Pancreas (tissue), 10 donors: ENCODE measurements at regions not wholly inside any gene's neighbourhood (a gene's known extent, or its start where the extent isn't known, plus 50 kb on each side); places are given as distances from the start of the nearest gene placed in this dataset.

Experiments used
- ATAC-seq, 4 donors: fragments of 200-7000 bp; cut with Tn5 transposase; one replicate each; pipeline versions ENCODE4 v1.8.0 to v1.9.1; 2020; ENCODE audit warnings: mild to moderate bottlenecking in 4 of 4, moderate library complexity in 4 of 4
- DNase-seq, 6 donors: peaks; one replicate each; pipeline ENCODE4 v3.0.0-alpha.2; 2020
- FAIRE-seq: peaks from 2 replicates; lab custom pipeline; 2012; peaks lifted over from hg19 to GRCh38; lab: Jason Lieb, UNC
- H3K27ac ChIP-seq, 4 donors: fragments of 200-600 bp; sonication (generic); 1 replicate in 3 of 4; 2 replicates in 1 of 4; pipeline versions ENCODE4 v1.5.0 to v1.8.0; 2020
- H3K27me3 ChIP-seq, 4 donors: fragments of 200-600 bp; one replicate each; pipeline ENCODE4 v1.8.0; 2021
- H3K36me3 ChIP-seq, 3 donors: fragments of 200-600 bp; sonication (generic) in 1 of 3; one replicate each; pipeline versions ENCODE4 v1.5.0 to v1.8.0; 2020 to 2021
- H3K4me1 ChIP-seq, 3 donors: fragments of 200-600 bp; one replicate each; pipeline ENCODE4 v1.8.0; 2021
- H3K4me3 ChIP-seq, 4 donors: fragments of 200-600 bp; sonication (generic) in 2 of 4; one replicate each; pipeline versions ENCODE4 v1.5.0 to v1.8.0; 2020 to 2021
- H3K9me3 ChIP-seq, 4 donors: fragments of 200-600 bp; one replicate each; pipeline ENCODE4 v1.8.0; 2021
- WGBS, 2 donors: extraction: QIAGEN DNeasy Blood & Tissue Kit; methylation state at CpG; one replicate each; pipeline ENCODE4 v1.1.7; 2013; 5-methylcytosine and 5-hydroxymethylcytosine counted together
- intact Hi-C, 3 donors: fragments of 100-400 bp; cut with DNase I; formaldehyde crosslinking; loops; one replicate each; pipeline versions ENCODE4 v1.11.1 to v1.14.2; 2022
- TF ChIP-seq, protein P1 (sequence below), 4 donors: fragments of 200-600 bp; sonication (generic) in 3 of 4; IDR thresholded peaks; one replicate each; pipeline versions ENCODE4 v1.5.0 to v1.8.0; 2021; ENCODE audit warnings: antibody characterized with exemption in 4 of 4
- donor health status: healthy with polysubstance abuse.
- donor health status: DM: no; HTN: no; CAD: no; lungs with moderate emphysema.
- donor health status: DM: no; HTN: no; CAD: no.
- donor health status: control.
- donor health status: control.
- donor health status: Bipolar disorder and iron deficiency.
- donor health status: DM: yes; HTN: yes; CAD: no.
- donor health status: DM: no; HTN: no; CAD: no.
- donor health status: DM: no; HTN: no; CAD: no.
- donor health status: DM: yes; HTN: yes; CAD: no.

DNA sequence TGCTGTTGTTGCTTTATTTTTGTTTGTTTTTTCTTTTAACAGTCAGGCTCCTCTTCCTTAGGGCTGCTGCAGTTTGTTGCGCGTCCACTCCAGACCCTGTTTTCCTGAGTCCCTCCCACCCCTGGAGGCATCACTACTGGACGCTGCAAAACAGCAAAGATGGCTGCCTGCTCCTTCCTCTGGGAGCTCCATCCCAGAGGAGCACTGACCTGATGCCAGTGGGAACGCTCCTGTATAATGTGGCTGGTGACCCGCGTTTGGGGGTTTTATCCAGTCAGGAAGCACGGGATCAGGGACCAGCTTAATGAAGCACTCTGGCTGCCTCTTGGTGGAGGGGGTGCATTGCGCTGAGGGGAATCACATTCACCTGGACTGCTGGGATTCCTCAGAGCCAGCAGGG is 1005.6 kb downstream of the CDH8 start:
- intact Hi-C loops: no loop called here
- Histone ChIP-seq H3K27me3 (no peaks in the 10 kb centered on the region), H3K9me3 (no peaks in the 10 kb centered on the region), H3K4me3 (no peak overlapping the region), H3K27ac (no peak overlapping the region), H3K4me1 (no peaks in the 10 kb centered on the region), H3K36me3 (no peaks in the 10 kb centered on the region)
- DNase-seq (no peak), ATAC-seq (no peak), FAIRE-seq (no peak)
- TF ChIP-seq, protein P1, sequence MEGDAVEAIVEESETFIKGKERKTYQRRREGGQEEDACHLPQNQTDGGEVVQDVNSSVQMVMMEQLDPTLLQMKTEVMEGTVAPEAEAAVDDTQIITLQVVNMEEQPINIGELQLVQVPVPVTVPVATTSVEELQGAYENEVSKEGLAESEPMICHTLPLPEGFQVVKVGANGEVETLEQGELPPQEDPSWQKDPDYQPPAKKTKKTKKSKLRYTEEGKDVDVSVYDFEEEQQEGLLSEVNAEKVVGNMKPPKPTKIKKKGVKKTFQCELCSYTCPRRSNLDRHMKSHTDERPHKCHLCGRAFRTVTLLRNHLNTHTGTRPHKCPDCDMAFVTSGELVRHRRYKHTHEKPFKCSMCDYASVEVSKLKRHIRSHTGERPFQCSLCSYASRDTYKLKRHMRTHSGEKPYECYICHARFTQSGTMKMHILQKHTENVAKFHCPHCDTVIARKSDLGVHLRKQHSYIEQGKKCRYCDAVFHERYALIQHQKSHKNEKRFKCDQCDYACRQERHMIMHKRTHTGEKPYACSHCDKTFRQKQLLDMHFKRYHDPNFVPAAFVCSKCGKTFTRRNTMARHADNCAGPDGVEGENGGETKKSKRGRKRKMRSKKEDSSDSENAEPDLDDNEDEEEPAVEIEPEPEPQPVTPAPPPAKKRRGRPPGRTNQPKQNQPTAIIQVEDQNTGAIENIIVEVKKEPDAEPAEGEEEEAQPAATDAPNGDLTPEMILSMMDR (IDR thresholded peaks at IDR 0.05): no peak
- WGBS, 2 donors: 74 to 94% methylated on average over 8 of the region's 8 CpGs

DNA sequence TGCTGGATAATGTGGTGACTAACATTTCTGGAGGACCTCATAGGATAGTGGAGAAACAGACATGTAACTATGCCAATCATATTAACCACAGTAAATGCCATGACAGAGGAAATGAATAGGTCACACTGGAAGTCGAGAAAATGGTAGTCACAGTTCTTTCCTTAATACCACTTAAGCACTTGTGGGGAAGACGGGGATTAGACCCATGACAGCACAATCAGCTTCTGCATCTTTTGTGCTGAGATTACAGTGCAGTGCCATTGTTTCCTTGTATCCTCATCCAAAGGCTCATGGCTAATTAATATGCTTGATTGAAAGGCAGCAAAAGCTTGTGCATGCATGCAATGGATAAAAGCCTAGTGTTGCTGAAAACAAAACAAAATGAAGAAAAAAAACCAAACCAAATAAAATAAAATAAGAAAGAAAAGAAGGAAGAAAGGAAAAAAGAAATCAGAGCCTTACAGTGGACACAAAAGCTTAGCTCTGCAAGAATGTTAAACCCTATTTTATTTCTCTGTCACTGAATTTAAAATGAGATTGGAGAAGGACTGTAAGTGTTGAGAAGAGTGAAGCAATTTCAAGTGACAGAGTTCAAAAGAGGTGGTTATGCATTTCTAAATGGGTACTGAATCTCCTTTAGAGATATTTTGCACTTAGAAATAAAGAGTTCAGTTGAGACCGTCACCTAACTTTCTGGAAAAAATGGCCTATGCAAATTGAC is 1011.9 kb downstream of the CDH8 start:
- Histone ChIP-seq H3K27me3 (no peaks in the 10 kb centered on the region), H3K36me3 (no peaks in the 10 kb centered on the region), H3K4me3 (no peak overlapping the region), H3K27ac (no peak overlapping the region), H3K9me3 (no peaks in the 10 kb centered on the region), H3K4me1 (no peaks in the 10 kb centered on the region)
- WGBS, 2 donors: 28 to 41% methylated on average over 3 of the region's 3 CpGs
- ATAC-seq (no peak), FAIRE-seq (no peak), DNase-seq (no peak)
- intact Hi-C loops: no loop called here
- TF ChIP-seq, protein P1 (IDR thresholded peaks at IDR 0.05): no peak

DNA sequence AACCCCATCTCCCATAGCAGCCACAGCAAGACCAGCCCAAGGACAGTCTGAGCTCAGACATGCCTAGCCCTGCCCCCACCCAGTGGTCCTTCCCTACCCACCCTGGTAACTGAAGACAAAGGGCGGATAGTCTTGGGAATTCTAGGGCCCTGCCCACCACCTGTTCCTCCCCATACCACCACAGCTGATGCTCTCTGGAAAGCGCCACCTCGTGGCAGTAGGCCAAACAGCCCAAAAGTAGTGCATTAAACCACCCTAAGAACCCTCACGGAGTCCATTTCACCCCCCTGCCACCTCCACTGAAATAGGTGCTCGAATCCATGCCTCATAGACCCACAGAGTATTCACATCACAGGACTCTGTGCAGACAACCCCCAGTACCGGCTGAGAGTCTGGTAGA is 1021.4 kb downstream of the CDH8 start:
- Histone ChIP-seq H3K4me1 (no peaks in the 10 kb centered on the region), H3K27ac (no peak overlapping the region), H3K4me3 (no peak overlapping the region), H3K9me3 (no peaks in the 10 kb centered on the region), H3K27me3 (no peaks in the 10 kb centered on the region), H3K36me3 (no peaks in the 10 kb centered on the region)
- FAIRE-seq (no peak), DNase-seq (no peak), ATAC-seq (no peak)
- WGBS, 2 donors: 53 to 65% methylated on average over 6 of the region's 6 CpGs
- TF ChIP-seq, protein P1 (IDR thresholded peaks at IDR 0.05): no peak
- intact Hi-C loops: no loop called here

DNA sequence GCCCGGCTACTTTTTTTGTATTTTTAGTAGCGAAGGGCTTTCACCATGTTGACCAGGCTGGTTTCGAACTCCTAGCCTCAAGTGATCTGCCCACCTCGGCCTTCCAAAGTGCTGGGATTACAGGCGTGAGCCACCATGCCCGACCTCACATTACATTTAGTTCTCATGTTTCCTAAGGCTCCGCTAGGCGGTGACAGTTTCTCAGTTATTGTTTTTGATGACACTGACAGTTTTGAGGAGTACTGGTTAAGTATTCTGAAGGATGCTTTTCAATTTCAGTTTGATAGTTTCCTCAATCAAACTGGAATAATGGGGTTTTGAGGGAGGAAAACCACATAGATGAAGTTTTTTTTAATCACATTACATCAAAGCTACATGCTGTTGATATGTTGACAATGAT is 1028.5 kb downstream of the CDH8 start:
- FAIRE-seq: no peak
- H3K9me3 ChIP-seq: no peaks in the 10 kb centered on the region
- H3K4me1 ChIP-seq: no peaks in the 10 kb centered on the region
- intact Hi-C loops: no loop called here
- 56 to 74% methylated on average over 8 of the region's 8 CpGs for WGBS, 2 donors
- H3K4me3 ChIP-seq: no peak overlapping the region
- H3K36me3 ChIP-seq: no peaks in the 10 kb centered on the region
- no peaks in the 10 kb centered on the region for H3K27me3 ChIP-seq
- H3K27ac ChIP-seq: no peak overlapping the region
- ATAC-seq: no peak
- DNase-seq: no peak
- TF ChIP-seq, protein P1 (IDR thresholded peaks at IDR 0.05): no peak

DNA sequence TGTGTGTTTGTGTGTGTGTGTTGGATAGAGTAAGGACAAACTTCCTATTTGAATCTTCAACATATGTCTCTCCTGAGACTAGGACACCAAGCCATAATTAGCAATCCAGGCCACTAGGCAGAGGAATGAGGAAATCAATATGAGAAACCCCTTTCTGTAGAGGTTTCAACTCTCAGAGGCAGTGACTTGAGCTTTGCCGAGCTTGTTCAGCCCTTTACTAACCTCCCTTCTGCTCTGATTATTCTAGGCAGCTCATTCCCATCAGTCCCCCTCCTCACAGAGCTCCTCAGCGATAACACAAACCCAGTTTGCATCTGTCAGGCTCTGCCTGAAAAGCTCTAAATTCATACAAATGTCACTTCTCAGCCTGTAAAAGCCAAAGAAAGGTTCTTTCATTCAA is 1030.3 kb downstream of the CDH8 start:
- no peak overlapping the region for H3K27ac ChIP-seq
- 18 to 25% methylated on average over 2 of the region's 2 CpGs for WGBS, 2 donors
- no peak for DNase-seq
- H3K4me3 ChIP-seq: no peak overlapping the region
- intact Hi-C loops: no loop called here
- H3K9me3 ChIP-seq: no peaks in the 10 kb centered on the region
- TF ChIP-seq, protein P1 (IDR thresholded peaks at IDR 0.05): no peak
- H3K27me3 ChIP-seq: no peaks in the 10 kb centered on the region
- no peak for FAIRE-seq
- no peaks in the 10 kb centered on the region for H3K36me3 ChIP-seq
- no peaks in the 10 kb centered on the region for H3K4me1 ChIP-seq
- no peak for ATAC-seq
